GM18909 (cell line): ENCODE measurements at regions not wholly inside any gene's neighbourhood (a gene's known extent, or its start where the extent isn't known, plus 50 kb on each side); places are given as distances from the start of the nearest gene placed in this dataset.

Source experiments
- ATAC-seq: cut with Tn5 transposase; IDR thresholded peaks from one replicate; pipeline ENCODE4 v1.9.1; 2021; ENCODE audit warnings: mild to moderate bottlenecking; ENCODE audit not compliant: unreplicated experiment, poor library complexity

DNA sequence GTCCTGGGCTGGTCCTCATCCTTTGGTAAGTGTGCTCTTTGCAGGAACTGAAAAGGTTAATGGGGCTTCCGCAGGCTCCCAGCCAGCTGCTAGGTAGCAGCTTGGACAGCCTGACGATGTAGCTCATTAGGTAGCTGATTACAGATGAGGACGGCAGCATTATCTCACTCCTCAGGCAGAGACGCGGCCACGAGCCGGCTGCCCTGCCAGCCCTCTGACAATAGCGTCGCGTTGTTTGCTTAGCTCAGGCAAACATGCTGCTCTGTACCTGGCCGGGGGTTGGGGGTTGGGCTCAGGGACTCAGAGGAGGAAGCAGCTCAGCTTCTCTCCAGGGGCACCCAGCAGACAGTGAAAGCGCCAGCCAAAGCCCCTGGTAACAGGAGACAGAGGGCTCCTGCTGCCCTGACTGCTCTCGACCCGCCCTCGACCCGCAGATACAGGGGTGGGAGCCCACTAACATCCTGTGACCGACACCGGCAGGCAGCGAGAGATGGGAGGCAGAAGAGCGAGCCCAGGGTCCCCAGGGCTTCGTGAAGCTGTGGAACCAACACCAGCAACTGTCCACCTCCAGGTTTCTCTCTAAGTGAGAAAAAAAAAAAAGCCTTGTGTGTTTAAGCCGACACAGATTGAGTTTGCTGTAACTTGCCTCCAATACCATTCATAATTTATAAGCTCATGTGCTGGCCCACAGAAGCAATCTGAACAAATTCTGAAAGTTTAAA is 53.4 kb upstream of the DLK1 start:
- no peak for ATAC-seq

DNA sequence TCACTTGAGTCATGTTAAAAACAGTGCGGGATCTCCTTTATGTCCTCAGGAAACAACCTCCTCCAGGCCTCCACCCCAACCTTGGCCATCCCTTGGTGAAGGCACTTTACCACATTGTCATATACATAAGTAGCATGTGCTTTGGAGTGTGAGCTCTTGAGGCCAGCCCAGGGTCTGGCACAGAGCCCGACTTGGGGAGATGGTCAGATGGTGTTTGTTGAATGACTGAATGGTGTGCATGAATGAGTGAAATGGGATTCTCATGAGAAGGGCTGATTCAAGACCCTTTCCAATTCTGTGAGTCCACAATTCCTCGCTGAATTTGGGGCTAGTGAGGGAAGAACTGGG is 52.9 kb upstream of the DLK1 start:
- no peak for ATAC-seq

DNA sequence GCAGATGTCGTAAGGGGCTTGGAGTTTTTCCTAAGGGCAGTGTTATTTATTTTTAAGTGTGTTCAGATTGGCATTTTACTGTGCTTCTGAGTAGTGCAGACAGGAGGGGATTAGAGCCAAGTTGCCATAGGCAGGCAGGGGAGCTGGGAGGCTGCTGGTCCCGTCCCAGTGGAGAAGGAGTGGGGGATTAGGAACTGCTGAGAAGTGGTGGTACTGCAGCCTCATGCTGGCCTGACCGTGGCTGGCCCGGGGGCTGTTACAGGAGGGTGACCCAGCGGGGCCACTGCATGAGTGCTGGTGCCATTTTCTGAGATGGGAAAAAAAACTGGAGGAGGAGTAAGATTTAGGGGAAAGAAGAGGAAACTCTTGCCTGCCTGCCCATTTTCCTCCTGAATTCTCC is 52.3 kb upstream of the DLK1 start:
- no peak for ATAC-seq

DNA sequence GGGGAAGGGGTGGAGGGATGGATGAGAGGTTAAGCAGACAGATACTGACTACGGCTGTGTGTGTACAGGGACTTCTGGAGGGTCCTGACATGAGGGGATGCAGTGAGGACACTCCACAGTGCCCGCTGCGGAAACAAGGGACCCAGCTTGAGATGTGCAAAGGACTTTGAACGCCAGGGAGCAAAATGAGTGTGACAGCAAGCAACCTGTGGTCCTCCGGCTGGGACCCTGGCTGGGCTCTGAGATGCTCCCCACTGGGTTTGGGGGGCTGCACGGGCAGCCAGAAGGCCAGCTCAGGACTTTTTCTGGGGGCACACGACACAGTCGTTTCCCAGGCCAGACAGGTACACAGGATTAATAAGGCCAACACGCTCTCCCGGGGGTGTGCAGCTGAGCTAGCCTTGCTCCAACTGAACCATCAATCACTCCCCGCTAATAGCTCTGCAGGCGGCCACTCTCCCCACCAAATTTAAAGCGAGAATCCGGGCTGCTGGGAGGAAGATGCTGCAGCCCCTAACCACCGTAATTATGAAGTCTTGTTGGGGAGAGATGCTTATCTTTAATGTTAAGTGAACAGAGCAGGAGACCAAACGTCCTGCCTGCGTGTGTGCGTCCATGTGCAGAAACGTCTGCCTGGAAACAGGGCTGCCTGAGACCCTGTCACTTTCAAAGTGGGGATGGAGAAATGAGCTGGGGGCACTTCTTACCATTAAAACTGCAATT is 51.6 kb upstream of the DLK1 start:
- ATAC-seq, result no peak

GRCh38 chr14:100675699-100676684 is 50.7 kb upstream of the DLK1 start:
- no peak for ATAC-seq
